ENCODE measurements at regions not wholly inside any gene's neighbourhood (a gene's known extent, or its start where the extent isn't known, plus 50 kb on each side); places are given as distances from the start of the nearest gene placed in this dataset.
"Not testable (repeated sequence)": the region's sequence is repeated elsewhere in the genome, so short reads cannot be mapped to it uniquely, and the experiment has no call there.

- Histone ChIP-seq H3K27ac (ENCODE audit: low read depth, low read length) (no peak overlapping the region), H3K4me1 (ENCODE audit: insufficient read depth, low read length) (no peaks in the 10 kb centered on the region), H3K36me3 (ENCODE audit: insufficient read depth, low read length) (no peaks in the 10 kb centered on the region), H3K4me3 (ENCODE audit: low read depth in 1 of 2, low read length in 2 of 2) (no peak overlapping the region), H3K9me3 (ENCODE audit: low read length) (no peaks in the 10 kb centered on the region), H3K9ac (ENCODE audit: low read length) (no peak overlapping the region), H3K27me3 (ENCODE audit: control insufficient read depth in 1 of 2, insufficient read depth in 2 of 2, low read length in 2 of 2) (no peaks in the 10 kb centered on the region)
These were observed 168.2 kb downstream of the TGFB2 start for GRCh38 chr1:218513328-218513727.

GRCh38 chr1:218514689-218515088 lies 169.6 kb downstream of the TGFB2 start:
- Histone ChIP-seq H3K27me3 (ENCODE audit: control insufficient read depth in 1 of 2, insufficient read depth in 2 of 2, low read length in 2 of 2) (no peaks in the 10 kb centered on the region), H3K9ac (ENCODE audit: low read length) (no peak overlapping the region), H3K4me1 (ENCODE audit: insufficient read depth, low read length) (no peaks in the 10 kb centered on the region), H3K9me3 (ENCODE audit: low read length) (no peaks in the 10 kb centered on the region), H3K36me3 (ENCODE audit: insufficient read depth, low read length) (no peaks in the 10 kb centered on the region), H3K4me3 (ENCODE audit: low read depth in 1 of 2, low read length in 2 of 2) (no peak overlapping the region), H3K27ac (ENCODE audit: low read depth, low read length) (no peak overlapping the region)

DNA sequence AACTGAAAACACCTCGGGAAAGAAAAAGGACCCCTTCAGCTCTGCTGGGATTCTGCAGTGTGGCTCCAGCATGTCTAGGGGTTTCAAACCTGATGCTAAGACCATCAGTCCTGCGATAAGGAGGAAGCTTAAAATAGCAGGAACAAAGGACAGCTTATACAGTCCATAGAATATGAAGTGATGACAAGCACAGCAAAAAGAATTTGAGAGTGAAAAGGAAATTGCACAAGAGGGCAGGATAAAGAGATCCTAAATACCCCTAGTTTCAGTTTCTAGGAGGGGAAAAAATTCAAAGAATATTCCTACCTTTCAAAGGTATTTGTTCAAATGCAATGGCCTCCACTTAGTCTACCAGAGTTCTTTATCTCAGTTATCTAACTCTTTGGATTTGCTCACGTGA lies 171.4 kb downstream of the TGFB2 start:
- Histone ChIP-seq H3K27ac (ENCODE audit: low read depth, low read length) (no peak overlapping the region), H3K4me3 (ENCODE audit: low read depth in 1 of 2, low read length in 2 of 2) (no peak overlapping the region), H3K27me3 (ENCODE audit: control insufficient read depth in 1 of 2, insufficient read depth in 2 of 2, low read length in 2 of 2) (no peaks in the 10 kb centered on the region), H3K4me1 (ENCODE audit: insufficient read depth, low read length) (no peaks in the 10 kb centered on the region), H3K9me3 (ENCODE audit: low read length) (no peaks in the 10 kb centered on the region), H3K36me3 (ENCODE audit: insufficient read depth, low read length) (no peaks in the 10 kb centered on the region), H3K9ac (ENCODE audit: low read length) (no peak overlapping the region)

DNA sequence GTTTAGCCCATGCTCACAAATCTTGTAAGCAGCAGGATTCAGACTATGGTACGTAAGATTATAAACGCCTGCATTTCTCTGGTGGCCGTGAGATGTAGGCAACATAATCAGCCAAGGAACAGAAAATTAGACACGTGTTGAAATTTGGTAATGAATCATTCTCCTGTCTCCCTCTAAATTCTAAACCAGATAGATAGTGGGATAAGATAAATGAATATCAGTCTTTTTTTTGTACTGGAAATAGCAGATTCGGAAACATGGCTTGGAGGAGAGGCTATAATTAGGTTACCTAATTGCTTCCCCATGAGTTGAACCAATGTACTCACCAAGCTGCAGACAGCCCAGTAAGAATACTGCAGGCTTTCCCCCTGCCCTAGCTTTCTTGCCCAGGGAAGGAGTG lies 172.3 kb downstream of the TGFB2 start:
- no peaks in the 10 kb centered on the region for H3K4me1 ChIP-seq (ENCODE audit: insufficient read depth, low read length)

DNA sequence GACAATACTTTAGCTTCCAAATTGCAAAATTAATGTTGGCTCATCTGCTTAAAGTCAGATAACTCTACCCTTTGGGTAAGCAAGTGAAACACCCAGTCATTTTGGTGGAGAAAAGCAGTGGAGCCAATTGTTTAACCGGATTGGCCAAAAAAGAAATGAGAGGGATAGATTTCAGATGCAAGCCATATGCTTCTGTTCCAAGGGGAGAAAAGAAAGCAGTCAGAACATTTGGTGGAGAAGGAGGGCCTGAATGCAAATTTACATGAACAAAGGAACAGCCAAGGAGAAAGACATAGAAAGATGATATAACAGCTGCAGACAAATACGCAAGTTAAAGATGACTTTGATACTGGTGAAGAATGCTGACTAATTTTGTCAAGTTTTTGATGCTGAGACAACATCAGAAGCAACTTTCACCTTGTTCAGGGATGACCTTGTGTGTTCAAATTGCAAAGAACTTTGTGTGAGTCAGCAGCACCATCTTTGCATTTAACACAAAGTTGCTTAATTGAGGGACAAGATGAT lies 173.1 kb downstream of the TGFB2 start:
- H3K27me3 ChIP-seq (ENCODE audit: control insufficient read depth in 1 of 2, insufficient read depth in 2 of 2, low read length in 2 of 2) = no peaks in the 10 kb centered on the region
- no peaks in the 10 kb centered on the region for H3K36me3 ChIP-seq (ENCODE audit: insufficient read depth, low read length)
- no peaks in the 10 kb centered on the region for H3K4me1 ChIP-seq (ENCODE audit: insufficient read depth, low read length)
- H3K9me3 ChIP-seq (ENCODE audit: low read length) = no peaks in the 10 kb centered on the region
- H3K9ac ChIP-seq (ENCODE audit: low read length) = no peak overlapping the region
- no peak overlapping the region for H3K4me3 ChIP-seq (ENCODE audit: low read depth in 1 of 2, low read length in 2 of 2)
- no peak overlapping the region for H3K27ac ChIP-seq (ENCODE audit: low read depth, low read length)

More for the DNA sequence above, 172.3 kb downstream of the TGFB2 start:
- Histone ChIP-seq H3K36me3 (ENCODE audit: insufficient read depth, low read length) (no peaks in the 10 kb centered on the region), H3K9ac (ENCODE audit: low read length) (no peak overlapping the region), H3K27me3 (ENCODE audit: control insufficient read depth in 1 of 2, insufficient read depth in 2 of 2, low read length in 2 of 2) (no peaks in the 10 kb centered on the region), H3K9me3 (ENCODE audit: low read length) (no peaks in the 10 kb centered on the region), H3K27ac (ENCODE audit: low read depth, low read length) (no peak overlapping the region), H3K4me3 (ENCODE audit: low read depth in 1 of 2, low read length in 2 of 2) (no peak overlapping the region)

GRCh38 chr1:218520646-218521045 lies 175.5 kb downstream of the TGFB2 start:
- H3K4me1 ChIP-seq (ENCODE audit: insufficient read depth, low read length); H3K36me3 ChIP-seq (ENCODE audit: insufficient read depth, low read length); H3K9me3 ChIP-seq (ENCODE audit: low read length); H3K4me3 ChIP-seq (ENCODE audit: low read depth in 1 of 2, low read length in 2 of 2); H3K27ac ChIP-seq (ENCODE audit: low read depth, low read length); H3K9ac ChIP-seq (ENCODE audit: low read length); H3K27me3 ChIP-seq (ENCODE audit: control insufficient read depth in 1 of 2, insufficient read depth in 2 of 2, low read length in 2 of 2): not testable (repeated sequence)

- H3K4me1 ChIP-seq (ENCODE audit: insufficient read depth, low read length) = no peaks in the 10 kb centered on the region
- no peak overlapping the region for H3K9ac ChIP-seq (ENCODE audit: low read length)
These were observed 176.5 kb downstream of the TGFB2 start for GRCh38 chr1:218521414-218522169.

DNA sequence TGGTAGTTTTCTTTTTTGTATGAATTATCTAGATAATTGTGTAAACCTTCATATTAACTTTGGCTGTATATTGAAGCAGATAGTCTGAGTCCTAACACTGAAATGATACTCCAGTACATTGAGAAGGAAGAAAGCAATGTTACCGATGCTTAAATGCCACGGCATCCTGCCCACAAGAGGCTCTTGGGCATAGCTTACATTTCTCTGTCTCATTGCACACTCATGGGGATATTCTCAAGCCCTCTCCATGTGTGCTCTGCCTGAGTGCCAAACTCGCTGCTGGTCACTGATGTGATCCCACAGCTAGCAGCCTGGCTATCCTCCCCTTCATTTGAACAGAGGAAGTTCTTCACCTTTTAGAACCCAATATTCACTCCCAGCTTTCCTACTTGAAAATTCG lies 179.4 kb downstream of the TGFB2 start:
- Histone ChIP-seq H3K4me1 (ENCODE audit: insufficient read depth, low read length) (no peaks in the 10 kb centered on the region), H3K4me3 (ENCODE audit: low read depth in 1 of 2, low read length in 2 of 2) (no peak overlapping the region), H3K27me3 (ENCODE audit: control insufficient read depth in 1 of 2, insufficient read depth in 2 of 2, low read length in 2 of 2) (no peaks in the 10 kb centered on the region), H3K9ac (ENCODE audit: low read length) (no peak overlapping the region), H3K27ac (ENCODE audit: low read depth, low read length) (no peak overlapping the region), H3K36me3 (ENCODE audit: insufficient read depth, low read length) (no peaks in the 10 kb centered on the region), H3K9me3 (ENCODE audit: low read length) (no peaks in the 10 kb centered on the region)

More at GRCh38 chr1:218521414-218522169, 176.5 kb downstream of the TGFB2 start:
- Histone ChIP-seq H3K4me3 (ENCODE audit: low read depth in 1 of 2, low read length in 2 of 2) (no peak overlapping the region), H3K9me3 (ENCODE audit: low read length) (no peaks in the 10 kb centered on the region), H3K36me3 (ENCODE audit: insufficient read depth, low read length) (no peaks in the 10 kb centered on the region), H3K27me3 (ENCODE audit: control insufficient read depth in 1 of 2, insufficient read depth in 2 of 2, low read length in 2 of 2) (no peaks in the 10 kb centered on the region), H3K27ac (ENCODE audit: low read depth, low read length) (no peak overlapping the region)

DNA sequence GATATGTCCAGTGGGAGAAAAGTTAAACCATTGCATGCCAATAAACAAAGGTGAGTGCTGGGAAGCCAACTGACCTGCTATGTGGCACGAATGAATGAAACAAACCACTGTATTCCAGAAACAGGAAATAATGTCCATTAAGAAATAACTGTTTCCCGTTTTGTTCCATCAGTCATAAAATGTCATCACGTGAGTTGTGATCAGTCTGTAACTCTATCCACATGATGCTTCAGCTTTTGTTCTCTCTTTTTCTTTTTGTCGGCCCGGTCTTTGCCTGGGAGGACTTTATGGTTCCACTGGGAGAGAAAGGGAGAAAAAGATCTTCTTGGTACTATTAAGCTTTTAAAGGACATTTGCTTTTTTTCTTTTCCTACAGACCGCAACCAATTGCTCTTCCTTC lies 179.9 kb downstream of the TGFB2 start:
- Histone ChIP-seq H3K27me3 (ENCODE audit: control insufficient read depth in 1 of 2, insufficient read depth in 2 of 2, low read length in 2 of 2) (no peaks in the 10 kb centered on the region), H3K4me1 (ENCODE audit: insufficient read depth, low read length) (no peaks in the 10 kb centered on the region), H3K27ac (ENCODE audit: low read depth, low read length) (no peak overlapping the region), H3K4me3 (ENCODE audit: low read depth in 1 of 2, low read length in 2 of 2) (no peak overlapping the region), H3K9ac (ENCODE audit: low read length) (no peak overlapping the region), H3K36me3 (ENCODE audit: insufficient read depth, low read length) (no peaks in the 10 kb centered on the region), H3K9me3 (ENCODE audit: low read length) (no peaks in the 10 kb centered on the region)

GRCh38 chr1:218525451-218526197 lies 180.5 kb downstream of the TGFB2 start:
- H3K9me3 ChIP-seq (ENCODE audit: low read length) = no peaks in the 10 kb centered on the region
- no peak overlapping the region for H3K9ac ChIP-seq (ENCODE audit: low read length)
- no peaks in the 10 kb centered on the region for H3K36me3 ChIP-seq (ENCODE audit: insufficient read depth, low read length)
- H3K27ac ChIP-seq (ENCODE audit: low read depth, low read length) = no peak overlapping the region
- H3K4me1 ChIP-seq (ENCODE audit: insufficient read depth, low read length) = no peaks in the 10 kb centered on the region
- no peaks in the 10 kb centered on the region for H3K27me3 ChIP-seq (ENCODE audit: control insufficient read depth in 1 of 2, insufficient read depth in 2 of 2, low read length in 2 of 2)
- H3K4me3 ChIP-seq (ENCODE audit: low read depth in 1 of 2, low read length in 2 of 2) = no peak overlapping the region

GRCh38 chr1:218526198-218526580 lies 181.1 kb downstream of the TGFB2 start:
- H3K4me1 ChIP-seq (ENCODE audit: insufficient read depth, low read length) = no peaks in the 10 kb centered on the region
- no peaks in the 10 kb centered on the region for H3K27me3 ChIP-seq (ENCODE audit: control insufficient read depth in 1 of 2, insufficient read depth in 2 of 2, low read length in 2 of 2)
- H3K27ac ChIP-seq (ENCODE audit: low read depth, low read length) = no peak overlapping the region
- no peaks in the 10 kb centered on the region for H3K36me3 ChIP-seq (ENCODE audit: insufficient read depth, low read length)
- no peak overlapping the region for H3K4me3 ChIP-seq (ENCODE audit: low read depth in 1 of 2, low read length in 2 of 2)
- H3K9ac ChIP-seq (ENCODE audit: low read length) = no peak overlapping the region
- H3K9me3 ChIP-seq (ENCODE audit: low read length) = no peaks in the 10 kb centered on the region
